ENCODE measurements at regions not wholly inside any gene's neighbourhood (a gene's known extent, or its start where the extent isn't known, plus 50 kb on each side); places are given as distances from the start of the nearest gene placed in this dataset.
A peak's percentile ranks its signal among the peaks of the same experiment; 100 is the strongest.

- DNase-seq: no peak
Measured at GRCh38 chr17:72414032-72414396, 293.2 kb downstream of the SOX9 start.

GRCh38 chr17:72414967-72415853, 294.4 kb downstream of the SOX9 start:
- no peak for DNase-seq

- no peak for DNase-seq
Measured at GRCh38 chr17:72416054-72416675, 295.3 kb downstream of the SOX9 start.

GRCh38 chr17:72416905-72417304, 296.1 kb downstream of the SOX9 start:
- no peak for DNase-seq

GRCh38 chr17:72417627-72418026, 296.8 kb downstream of the SOX9 start:
- DNase-seq: no peak

- DNase-seq: no peak
Measured at GRCh38 chr17:72419866-72420774, 299.3 kb downstream of the SOX9 start.

GRCh38 chr17:72420775-72421127, 299.9 kb downstream of the SOX9 start:
- DNase-seq: no peak

GRCh38 chr17:72421128-72422092, 300.6 kb downstream of the SOX9 start:
- DNase-seq: peak; percentile 46 to 54

GRCh38 chr17:72422204-72422504, 301.3 kb downstream of the SOX9 start:
- DNase-seq: no peak

GRCh38 chr17:72422505-72423285, 301.9 kb downstream of the SOX9 start:
- peak; percentile 28 to 35 for DNase-seq

GRCh38 chr17:72423286-72423589, 302.4 kb downstream of the SOX9 start:
- no peak for DNase-seq

GRCh38 chr17:72423718-72424117, 302.9 kb downstream of the SOX9 start:
- DNase-seq: no peak

- no peak for DNase-seq
Measured at GRCh38 chr17:72424505-72425117, 303.8 kb downstream of the SOX9 start.

GRCh38 chr17:72425133-72425793, 304.4 kb downstream of the SOX9 start:
- no peak for DNase-seq

- no peak for DNase-seq
Measured at GRCh38 chr17:72425794-72426168, 305.0 kb downstream of the SOX9 start.

GRCh38 chr17:72426321-72426720, 305.5 kb downstream of the SOX9 start:
- DNase-seq: no peak

- no peak for DNase-seq
Measured at GRCh38 chr17:72426948-72427760, 306.3 kb downstream of the SOX9 start.

GRCh38 chr17:72427761-72428109, 306.9 kb downstream of the SOX9 start:
- no peak for DNase-seq

- DNase-seq: no peak
Measured at GRCh38 chr17:72429066-72429638, 308.3 kb downstream of the SOX9 start.
